A673 (cell line): ENCODE measurements at regions not wholly inside any gene's neighbourhood (a gene's known extent, or its start where the extent isn't known, plus 50 kb on each side); places are given as distances from the start of the nearest gene placed in this dataset.
A peak's percentile ranks its signal among the peaks of the same experiment; 100 is the strongest.

Source experiments
- BruUV-seq: library from RNA; stranded (reverse); fragments of 400-500 nt; replicated peaks from 2 replicates; lab custom pipeline; 2021; lab: Mats Ljungman, UMichigan
- CTCF ChIA-PET: fragments of 300-600 bp; sonication (Branson Sonifier 250); formaldehyde crosslinking; loops from one replicate; lab custom pipeline; 2022; ENCODE audit warnings: antibody characterized with exemption; lab: Charles Lee
- POLR2A ChIA-PET: fragments of 300-600 bp; sonication (Branson Sonifier 250); formaldehyde crosslinking; loops from one replicate; lab custom pipeline; 2022; ENCODE audit warnings: antibody characterized with exemption; ENCODE audit not compliant: low non-redundant PET; lab: Charles Lee
- DNase-seq: peaks from one replicate; pipeline ENCODE4 v3.0.0-alpha.2; 2015; ENCODE audit warnings: low spot score
- H3K27ac ChIP-seq: fragments of 200-600 bp; sonication (generic); 2 replicates; pipeline ENCODE4 v1.5.1; 2016; ENCODE audit warnings: mixed run types, low read depth, mild to moderate bottlenecking, mixed read lengths, antibody characterized with exemption, low read length; ENCODE audit not compliant: poor library complexity, severe bottlenecking
- H3K27me3 ChIP-seq: fragments of 200-600 bp; sonication (generic); replicated peaks from 2 replicates; pipeline ENCODE4 v1.6.1; 2017; ENCODE audit warnings: mixed run types, low read depth, mild to moderate bottlenecking, mixed read lengths, antibody characterized with exemption, low read length; ENCODE audit not compliant: insufficient read depth, poor library complexity
- H3K36me3 ChIP-seq: fragments of 200-600 bp; sonication (generic); 2 replicates; pipeline ENCODE4 v1.6.1; 2016; ENCODE audit warnings: mixed run types, mild to moderate bottlenecking, mixed read lengths, antibody characterized with exemption, low read length; ENCODE audit not compliant: insufficient read depth, poor library complexity, severe bottlenecking
- H3K4me1 ChIP-seq: fragments of 200-600 bp; sonication (generic); 2 replicates; pipeline ENCODE4 v1.6.1; 2017; ENCODE audit warnings: mixed run types, mild to moderate bottlenecking, mixed read lengths, antibody characterized with exemption, low read length; ENCODE audit not compliant: insufficient read depth, poor library complexity, severe bottlenecking
- H3K4me3 ChIP-seq: fragments of 200-600 bp; sonication (generic); 2 replicates; pipeline ENCODE4 v1.5.1; 2016; ENCODE audit warnings: low read depth, mixed run types, mild to moderate bottlenecking, mixed read lengths, low read length; ENCODE audit not compliant: poor library complexity, severe bottlenecking
- H3K9me3 ChIP-seq: fragments of 200-600 bp; sonication (generic); 2 replicates; pipeline ENCODE4 v1.6.1; 2016; ENCODE audit warnings: mixed run types, low read depth, mild to moderate bottlenecking, mixed read lengths, antibody characterized with exemption, low read length; ENCODE audit not compliant: poor library complexity, severe bottlenecking
- CTCF ChIP-seq: fragments of 300-800, 200-600 bp; sonication (generic); conservative IDR thresholded peaks from 2 replicates; pipeline ENCODE4 v1.5.1; 2017; ENCODE audit warnings: low read depth, mild to moderate bottlenecking, antibody characterized with exemption, low read length, moderate library complexity, mixed read lengths
- EZH2 ChIP-seq: fragments of 200-600 bp; sonication (generic); IDR thresholded peaks from 2 replicates; pipeline ENCODE4 v1.6.1; 2017; ENCODE audit warnings: borderline replicate concordance, low read depth, mild to moderate bottlenecking, mixed read lengths, antibody characterized with exemption, low read length; ENCODE audit not compliant: poor library complexity, severe bottlenecking
- intact Hi-C: fragments of 100-400 bp; cut with micrococcal nuclease; formaldehyde crosslinking; loops from one replicate; pipeline ENCODE4 v1.10.0; 2022; ENCODE audit not compliant: unreplicated experiment

- H3K27me3 ChIP-seq: no peaks in the 10 kb centered on the region
- TF ChIP-seq CTCF: no peak
- no peak for TF ChIP-seq EZH2
- no TSS peak for BruUV-seq
- peak overlapping the region; percentile 45 for H3K4me3 ChIP-seq
- peak overlapping the region; percentile 79 for H3K27ac ChIP-seq
- peak; percentile 94 for DNase-seq
- CTCF ChIA-PET: interaction anchor here (0.8 kb wide), 1 partner anchor 69 kb away, joined by 3 read pairs; no protein-coding TSS in a partner anchor
- no peaks in the 10 kb centered on the region for H3K9me3 ChIP-seq
- H3K4me1 ChIP-seq: peaks cover 28% of the 10 kb centered on the region
- H3K36me3 ChIP-seq: no peaks in the 10 kb centered on the region
- POLR2A ChIA-PET: interaction anchor here (0.6 to 1.2 kb wide), 2 partner anchors 15 to 16 kb away, joined by 4 read pairs; no protein-coding TSS in a partner anchor
- intact Hi-C loops: loop anchor here (1.0 kb wide), 1 partner anchor 67 kb away; no protein-coding TSS in a partner anchor
These were observed 67.4 kb upstream of the PIM1 start for GRCh38 chr6:37102299-37103168.

GRCh38 chr6:37103169-37104039 is 66.5 kb upstream of the PIM1 start:
- intact Hi-C loops: no loop called here
- H3K36me3 ChIP-seq: no peaks in the 10 kb centered on the region
- H3K27me3 ChIP-seq: no peaks in the 10 kb centered on the region
- peak overlapping the region; percentile 45 for H3K4me3 ChIP-seq
- CTCF ChIA-PET: interaction anchor here (0.8 kb wide), 1 partner anchor 68 kb away, joined by 3 read pairs; no protein-coding TSS in a partner anchor
- H3K27ac ChIP-seq: peak overlapping the region; percentile 79
- DNase-seq: peak; percentile 34
- H3K9me3 ChIP-seq: no peaks in the 10 kb centered on the region
- peaks cover 28% of the 10 kb centered on the region for H3K4me1 ChIP-seq
- POLR2A ChIA-PET: interaction anchor here (1.2 kb wide), 1 partner anchor 16 kb away, joined by 4 read pairs; no protein-coding TSS in a partner anchor
- no peak for TF ChIP-seq CTCF
- TF ChIP-seq EZH2: no peak
- BruUV-seq: no TSS peak

DNA sequence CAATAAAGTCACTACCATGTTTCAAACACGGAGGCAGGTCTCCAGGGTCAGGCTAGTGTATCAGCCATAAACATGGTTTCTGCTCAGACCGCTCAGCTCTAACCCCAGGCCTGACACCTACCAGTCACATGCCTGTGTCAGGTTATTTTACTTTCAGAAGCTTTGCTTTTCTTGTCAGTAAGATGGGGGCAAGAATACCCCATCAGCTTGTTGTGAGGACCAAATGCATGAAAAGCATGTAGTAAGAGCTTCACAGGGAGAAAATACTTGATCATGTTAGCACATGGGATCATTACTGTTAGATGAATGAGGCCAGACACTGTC is 65.2 kb upstream of the PIM1 start:
- DNase-seq: no peak
- no peak overlapping the region for H3K4me3 ChIP-seq
- H3K9me3 ChIP-seq: no peaks in the 10 kb centered on the region
- no peaks in the 10 kb centered on the region for H3K36me3 ChIP-seq
- BruUV-seq: no TSS peak
- no peak overlapping the region for H3K27ac ChIP-seq
- H3K27me3 ChIP-seq: no peaks in the 10 kb centered on the region
- TF ChIP-seq EZH2 (no peak), CTCF (no peak)
- intact Hi-C loops: no loop called here
- POLR2A ChIA-PET: no interaction called here
- peaks cover 28% of the 10 kb centered on the region for H3K4me1 ChIP-seq
- CTCF ChIA-PET: no interaction called here
